NCI-H82 treated with DMSO at 0.1 percent for 48 hours (cell line): ENCODE measurements at regions not wholly inside any gene's neighbourhood (a gene's known extent, or its start where the extent isn't known, plus 50 kb on each side); places are given as distances from the start of the nearest gene placed in this dataset.
"Not testable (repeated sequence)": the region's sequence is repeated elsewhere in the genome, so short reads cannot be mapped to it uniquely, and the experiment has no call there.

Experiments
- DNase-seq: peaks from one replicate; lab custom pipeline; 2025; ENCODE audit not compliant: unreplicated experiment; lab: John Stamatoyannopoulos, UW

- no peak for DNase-seq
Observed at GRCh38 chr9:88837731-88838130, 153.5 kb upstream of the S1PR3 start.

DNA sequence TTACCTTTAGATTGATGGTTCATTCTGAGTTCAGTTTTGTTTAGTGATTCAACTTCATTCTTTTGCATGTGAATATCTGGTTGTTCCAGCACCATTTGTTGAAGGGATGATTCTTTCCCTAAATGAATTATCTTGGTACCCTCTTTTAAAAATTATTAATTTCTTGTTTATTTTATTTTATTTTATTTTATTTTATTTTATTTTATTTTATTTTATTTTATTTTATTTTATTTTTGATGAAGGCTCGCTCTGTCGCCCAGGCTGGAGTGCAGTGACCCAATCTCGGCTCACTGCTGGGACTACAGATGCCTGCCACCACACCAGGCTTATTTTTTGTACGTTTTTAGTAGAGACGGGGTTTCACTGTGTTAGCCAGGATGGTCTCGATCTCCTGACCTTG lies 141.4 kb upstream of the S1PR3 start:
- not testable (repeated sequence) for DNase-seq

DNA sequence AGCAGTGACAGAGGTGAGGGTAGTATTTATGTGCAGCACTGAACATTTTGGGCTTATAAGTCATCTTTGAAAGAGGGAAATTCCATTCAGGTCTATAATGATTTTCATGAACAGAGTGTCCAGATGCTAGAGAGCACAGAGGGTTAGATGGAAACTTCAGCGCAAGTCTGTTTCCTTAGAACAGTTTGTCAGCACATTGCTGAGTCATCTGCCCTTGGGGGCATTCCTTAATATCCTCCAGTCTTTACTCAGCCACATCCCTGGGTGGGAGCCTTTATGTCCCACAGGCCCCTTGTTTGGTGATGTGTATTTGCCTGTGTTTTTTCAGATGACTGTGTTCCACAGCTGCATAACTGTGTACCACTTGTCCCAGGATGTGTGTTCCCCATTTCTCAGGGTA lies 138.5 kb upstream of the S1PR3 start:
- no peak for DNase-seq

DNA sequence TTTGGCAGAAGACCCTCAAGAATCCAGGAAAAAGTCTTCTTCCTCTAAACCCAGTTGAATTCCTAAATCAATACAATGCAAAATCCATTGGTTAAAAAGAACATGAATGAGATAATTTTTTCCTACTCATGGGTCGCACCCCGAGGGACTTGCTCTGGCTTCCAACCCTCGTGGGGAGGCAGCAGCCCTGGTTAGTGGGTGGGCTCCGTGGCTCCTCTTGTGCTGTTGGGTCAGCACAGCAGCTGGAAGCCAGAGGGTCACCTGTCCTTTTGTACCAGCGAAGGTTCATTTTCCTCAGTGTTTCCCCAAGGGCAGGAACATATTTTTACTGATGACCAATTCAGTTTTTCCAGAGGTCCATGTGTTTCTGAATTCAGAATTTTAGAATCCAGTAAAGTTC lies 120.6 kb upstream of the S1PR3 start:
- DNase-seq, result no peak

- no peak for DNase-seq
Observed at GRCh38 chr9:88871669-88872068, 119.6 kb upstream of the S1PR3 start.

DNA sequence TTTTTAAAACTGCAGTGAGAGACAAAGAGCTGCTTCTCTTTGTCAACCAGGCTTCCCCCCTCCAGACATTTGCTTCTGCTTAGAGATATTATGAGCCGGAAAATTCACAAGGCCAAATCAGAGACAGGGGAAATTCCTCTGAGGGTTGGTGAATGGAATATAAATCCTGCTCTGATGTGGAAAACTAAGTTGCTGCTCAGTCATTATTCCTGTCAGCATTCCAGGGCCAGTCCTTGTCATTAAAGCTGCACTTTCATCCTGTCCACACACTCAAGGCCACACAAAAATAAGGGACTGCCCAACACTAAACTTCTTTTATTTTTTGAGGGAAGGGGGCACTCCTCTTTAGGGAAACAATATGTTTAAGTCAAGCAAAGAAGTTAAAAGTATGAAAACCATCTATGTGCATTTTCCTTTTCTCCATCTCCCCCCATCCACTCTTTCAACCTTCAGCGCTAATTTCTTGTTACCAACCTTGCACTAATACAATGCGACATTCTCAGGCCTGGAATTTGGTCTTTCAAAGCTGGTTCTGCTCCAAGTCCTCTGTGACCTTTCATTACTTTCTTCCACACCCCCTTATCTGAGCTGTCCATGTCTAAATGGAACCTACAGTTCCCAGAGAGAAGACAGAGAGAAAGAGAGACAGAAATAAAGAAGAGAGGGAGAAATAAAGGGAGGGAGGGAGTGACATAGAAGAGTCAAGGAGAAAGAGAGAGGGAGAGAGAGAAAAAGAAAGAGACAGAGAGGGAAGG lies 118.9 kb upstream of the S1PR3 start:
- DNase-seq, result no peak

DNA sequence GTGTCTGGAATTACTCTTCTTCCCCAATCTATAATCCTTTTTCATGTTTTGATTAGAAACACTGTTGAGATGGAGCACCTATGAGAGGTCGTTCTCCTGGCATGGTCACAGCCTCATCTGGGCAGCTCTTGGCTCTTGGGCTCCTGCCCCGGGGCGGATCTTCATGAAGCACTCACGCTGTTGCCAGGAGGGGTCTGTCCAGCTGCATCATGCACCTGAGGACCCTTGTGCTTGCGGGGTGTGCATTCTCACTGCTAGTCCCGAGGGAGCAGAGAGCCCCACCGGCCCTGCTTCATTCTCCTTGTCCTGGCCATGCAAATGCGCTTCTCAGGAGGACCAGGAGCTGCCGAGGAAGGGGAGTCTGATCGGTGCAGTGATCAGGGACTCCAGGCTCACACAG lies 117.6 kb upstream of the S1PR3 start:
- peak; percentile 0 for DNase-seq

GRCh38 chr9:88874391-88874790 lies 116.9 kb upstream of the S1PR3 start:
- DNase-seq, result no peak

- no peak for DNase-seq
Observed at GRCh38 chr9:88875400-88876120, 115.7 kb upstream of the S1PR3 start.

GRCh38 chr9:88880199-88880598 lies 111.1 kb upstream of the S1PR3 start:
- DNase-seq, result no peak

DNA sequence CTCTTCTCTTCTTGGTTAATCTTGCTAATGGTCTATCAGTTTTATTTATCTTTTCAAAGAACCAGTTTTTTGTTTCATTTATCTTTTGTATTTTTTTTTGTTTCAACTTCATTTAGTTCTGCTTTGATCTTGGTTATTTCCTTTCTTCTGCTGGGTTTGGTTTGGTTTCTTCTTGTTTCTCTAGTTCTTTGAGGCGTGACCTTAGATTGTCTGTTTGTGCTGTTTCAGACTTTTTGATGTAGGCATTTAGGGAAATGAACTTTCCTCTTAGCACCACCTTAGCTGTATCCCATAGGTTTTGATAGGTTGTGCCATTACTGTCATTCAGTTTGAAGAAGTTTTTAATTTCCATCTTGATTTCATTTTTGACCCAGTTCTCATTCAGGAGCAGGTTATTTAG lies 107.0 kb upstream of the S1PR3 start:
- not testable (repeated sequence) for DNase-seq

- not testable (repeated sequence) for DNase-seq
Observed at GRCh38 chr9:88886762-88887161, 104.5 kb upstream of the S1PR3 start.

DNA sequence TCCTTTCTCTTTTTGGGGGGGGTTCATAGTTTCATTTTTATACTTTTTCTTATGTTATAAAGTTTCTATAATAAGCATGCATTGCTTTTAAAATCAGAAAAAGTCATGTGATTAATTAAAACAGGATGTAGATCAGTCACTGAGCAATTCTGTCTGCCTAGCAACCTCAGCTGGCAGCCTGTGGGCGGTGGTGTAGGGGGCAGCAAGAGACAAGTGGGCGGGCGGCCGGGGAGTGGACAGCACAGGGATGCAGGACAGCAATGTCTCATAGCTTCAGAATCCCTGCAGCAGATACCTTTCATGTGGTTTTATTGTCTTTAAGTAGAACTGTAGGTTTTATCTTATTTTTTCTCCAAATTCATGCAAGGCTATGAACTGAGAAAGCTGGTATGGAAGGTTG lies 101.9 kb upstream of the S1PR3 start:
- DNase-seq, result no peak

DNA sequence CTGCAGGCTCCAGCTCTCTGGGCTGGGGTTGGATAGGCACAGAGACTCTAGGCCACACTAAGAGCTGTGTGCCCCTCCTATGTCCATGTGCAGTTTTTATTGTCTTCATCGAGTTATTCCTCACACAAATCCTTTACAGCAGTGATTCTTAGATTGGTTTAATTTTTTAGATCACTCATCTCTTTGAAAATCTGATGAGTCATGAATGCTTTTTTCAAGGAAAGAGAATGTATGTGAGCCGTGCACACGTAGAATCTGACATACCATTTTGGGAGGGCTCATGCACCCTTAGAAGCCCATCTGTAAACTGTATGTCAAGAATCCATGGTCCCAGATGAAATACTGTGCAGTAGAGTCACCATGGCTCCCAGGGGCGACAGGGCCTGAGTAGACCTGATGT lies 100.7 kb upstream of the S1PR3 start:
- DNase-seq, result no peak

DNA sequence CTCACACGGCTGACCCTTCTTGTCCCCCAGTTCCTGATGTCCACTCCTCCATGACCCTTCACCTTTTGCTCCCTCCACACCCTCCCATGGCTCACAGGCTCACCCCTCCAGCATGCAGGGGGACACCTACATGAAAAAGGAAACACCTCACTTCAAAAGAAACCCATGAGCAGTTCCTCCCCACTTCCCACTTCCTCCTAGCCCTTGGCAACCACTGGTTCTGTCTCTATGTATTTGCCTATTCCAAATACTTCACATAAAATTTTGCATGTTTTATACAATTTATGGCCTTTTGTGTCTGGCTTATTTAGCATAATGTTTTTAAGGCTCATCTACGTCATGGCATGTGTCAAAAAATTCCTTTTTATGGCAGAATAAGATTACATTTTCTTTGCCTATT lies 100.2 kb upstream of the S1PR3 start:
- no peak for DNase-seq

GRCh38 chr9:88892724-88893123 lies 98.5 kb upstream of the S1PR3 start:
- DNase-seq, result no peak

GRCh38 chr9:88897081-88897480 lies 94.2 kb upstream of the S1PR3 start:
- no peak for DNase-seq

DNA sequence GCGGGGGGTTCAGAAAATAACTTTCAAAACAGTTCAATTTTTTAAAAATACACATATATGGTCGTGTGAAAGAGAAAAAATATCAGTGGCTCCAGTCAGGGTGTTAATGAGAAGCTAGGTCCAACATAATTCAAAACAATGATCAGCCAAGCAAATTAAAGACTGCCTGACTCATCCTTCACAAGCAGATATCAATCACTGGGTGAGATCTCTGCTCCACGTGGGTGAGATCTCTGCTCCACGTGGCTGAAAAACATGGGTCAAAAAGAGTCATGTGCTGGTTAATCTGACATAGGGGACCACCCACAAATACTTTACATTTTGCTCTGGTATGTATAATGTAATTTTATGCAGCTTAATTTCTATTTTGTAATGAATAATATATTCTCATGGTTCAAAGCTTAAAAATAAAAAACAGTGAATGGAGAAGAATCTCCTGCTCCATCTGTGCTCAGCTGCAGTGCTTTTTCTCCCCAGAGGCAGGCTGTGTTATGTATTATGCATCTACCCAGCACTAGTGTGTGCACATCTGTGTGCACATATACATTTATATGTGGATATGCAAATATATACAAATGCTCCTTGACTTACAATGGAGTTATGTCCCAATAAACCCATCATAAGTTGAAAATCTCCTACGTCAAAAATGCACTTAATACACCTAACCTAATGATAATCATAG lies 93.1 kb upstream of the S1PR3 start:
- DNase-seq, result no peak

- DNase-seq, result no peak
Observed at GRCh38 chr9:88905506-88905905, 85.8 kb upstream of the S1PR3 start.

DNA sequence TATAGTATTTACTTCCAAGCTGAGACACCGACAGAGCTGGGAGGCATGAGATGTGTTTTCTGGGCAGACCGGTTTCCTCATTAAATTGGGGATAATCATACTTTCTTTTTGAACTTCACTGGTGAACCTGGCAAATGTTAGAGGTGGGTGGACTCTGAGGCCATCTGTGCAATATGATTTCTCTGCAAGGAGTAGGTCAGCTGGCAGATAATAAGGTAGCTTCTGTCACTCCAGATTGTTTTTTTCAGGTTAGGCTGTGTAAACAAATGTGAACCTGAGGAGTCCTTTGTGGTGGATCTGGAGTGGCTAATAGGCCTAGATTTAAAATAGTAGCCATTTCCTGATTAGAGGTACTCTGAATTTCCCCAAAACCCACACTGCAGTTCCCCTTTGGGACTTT lies 75.4 kb upstream of the S1PR3 start:
- DNase-seq, result no peak

GRCh38 chr9:88916894-88917293 lies 74.4 kb upstream of the S1PR3 start:
- DNase-seq, result no peak

GRCh38 chr9:88917375-88917774 lies 73.9 kb upstream of the S1PR3 start:
- DNase-seq, result no peak
